ENCODE measurements at regions not wholly inside any gene's neighbourhood (a gene's known extent, or its start where the extent isn't known, plus 50 kb on each side); places are given as distances from the start of the nearest gene placed in this dataset.

DNA sequence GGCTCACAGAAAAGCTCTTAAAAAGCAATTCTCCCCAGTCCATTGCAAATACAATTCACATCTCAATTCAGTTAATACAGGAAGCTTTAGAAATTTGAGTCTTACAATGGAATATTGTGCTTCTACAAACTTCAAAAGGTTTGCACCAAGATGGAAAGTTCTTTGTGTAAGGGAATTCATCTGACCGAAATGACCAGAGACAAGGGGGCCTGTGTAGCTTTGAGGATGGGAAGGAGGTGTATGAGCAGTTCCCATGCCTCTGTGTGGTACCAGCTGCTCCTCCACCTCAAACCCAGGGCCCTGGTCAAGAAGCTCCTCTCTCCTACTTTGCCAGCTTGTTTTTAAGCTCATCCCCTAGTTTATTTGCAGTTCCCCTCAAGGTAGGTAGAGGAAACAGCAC, 312.8 kb upstream of the PKDCC start:
- TF ChIP-seq, protein P1, sequence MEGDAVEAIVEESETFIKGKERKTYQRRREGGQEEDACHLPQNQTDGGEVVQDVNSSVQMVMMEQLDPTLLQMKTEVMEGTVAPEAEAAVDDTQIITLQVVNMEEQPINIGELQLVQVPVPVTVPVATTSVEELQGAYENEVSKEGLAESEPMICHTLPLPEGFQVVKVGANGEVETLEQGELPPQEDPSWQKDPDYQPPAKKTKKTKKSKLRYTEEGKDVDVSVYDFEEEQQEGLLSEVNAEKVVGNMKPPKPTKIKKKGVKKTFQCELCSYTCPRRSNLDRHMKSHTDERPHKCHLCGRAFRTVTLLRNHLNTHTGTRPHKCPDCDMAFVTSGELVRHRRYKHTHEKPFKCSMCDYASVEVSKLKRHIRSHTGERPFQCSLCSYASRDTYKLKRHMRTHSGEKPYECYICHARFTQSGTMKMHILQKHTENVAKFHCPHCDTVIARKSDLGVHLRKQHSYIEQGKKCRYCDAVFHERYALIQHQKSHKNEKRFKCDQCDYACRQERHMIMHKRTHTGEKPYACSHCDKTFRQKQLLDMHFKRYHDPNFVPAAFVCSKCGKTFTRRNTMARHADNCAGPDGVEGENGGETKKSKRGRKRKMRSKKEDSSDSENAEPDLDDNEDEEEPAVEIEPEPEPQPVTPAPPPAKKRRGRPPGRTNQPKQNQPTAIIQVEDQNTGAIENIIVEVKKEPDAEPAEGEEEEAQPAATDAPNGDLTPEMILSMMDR (conservative IDR thresholded peaks at IDR 0.05 in 1 of 2, IDR thresholded peaks at IDR 0.05 in 1 of 2; ENCODE audit: extremely low read depth in 1 of 2, insufficient read depth in 1 of 2, low read depth in 1 of 2, low read length in 2 of 2), result no peak
- no peak for TF ChIP-seq EZH2 (IDR thresholded peaks at IDR 0.05; ENCODE audit: borderline replicate concordance, low read length)

Measured in mammary epithelial cell (primary cell).